Prostate gland (tissue), 2 donors: ENCODE measurements at regions not wholly inside any gene's neighbourhood (a gene's known extent, or its start where the extent isn't known, plus 50 kb on each side); places are given as distances from the start of the nearest gene placed in this dataset.
"Not testable (repeated sequence)": the region's sequence is repeated elsewhere in the genome, so short reads cannot be mapped to it uniquely, and the experiment has no call there.

ENCODE experiments used
- CTCF ChIP-seq, 4 experiments: fragments of 200-600 bp in 2 of 4; fragments of 450-650 bp in 2 of 4; sonication (generic) in 2 of 4; IDR thresholded peaks; 1 replicate in 3 of 4; 2 replicates in 1 of 4; pipeline ENCODE4 v1.5.1; 2016 to 2019; ENCODE audit warnings: antibody characterized with exemption in 4 of 4, mild to moderate bottlenecking in 2 of 4, moderate library complexity in 2 of 4
- POLR2AphosphoS5 ChIP-seq: sonication (generic); formaldehyde crosslinking; IDR thresholded peaks from one replicate; pipeline ENCODE4 v1.6.1; 2017; ENCODE audit warnings: antibody characterized with exemption

- not testable (repeated sequence) for TF ChIP-seq CTCF (IDR thresholded peaks at IDR 0.05); POLR2AphosphoS5
Observed at GRCh38 chr15:84534561-84535235, 66.1 kb upstream of the ZSCAN2 start.
